IMR-90 (cell line): ENCODE measurements at regions not wholly inside any gene's neighbourhood (a gene's known extent, or its start where the extent isn't known, plus 50 kb on each side); places are given as distances from the start of the nearest gene placed in this dataset.

ENCODE experiments used
- ATAC-seq: fragments of 200-7000 bp; cut with Tn5 transposase; 2 replicates; pipeline ENCODE4 v1.9.1; 2020; ENCODE audit warnings: low read depth, mild to moderate bottlenecking, moderate library complexity
- BruUV-seq: library from RNA; stranded (reverse); fragments of 400-500 nt; replicated peaks from 2 replicates; lab custom pipeline; 2021; lab: Mats Ljungman, UMichigan
- CTCF ChIA-PET: fragments of 300-600 bp; formaldehyde crosslinking; extraction: SDS; loops from one replicate; lab custom pipeline; 2021; ENCODE audit warnings: antibody characterized with exemption; lab: Yijun Ruan, JAX
- POLR2A ChIA-PET: fragments of 300-600 bp; sonication (Branson Sonifier 250); formaldehyde crosslinking; loops from one replicate; lab custom pipeline; 2022; ENCODE audit warnings: antibody characterized with exemption; ENCODE audit not compliant: unreplicated experiment; lab: Charles Lee
- DNase-seq: peaks from one replicate; pipeline ENCODE4 v3.0.0; 2013
- H2AFZ ChIP-seq: replicated peaks from 2 replicates; pipeline ENCODE3; 2013; ENCODE audit warnings: low read length, mild to moderate bottlenecking; ENCODE audit not compliant: poor library complexity
- H2AK5ac ChIP-seq: 2 replicates; pipeline ENCODE4 v1.6.1; 2013; ENCODE audit warnings: low read depth, low read length, inconsistent platforms
- H2AK9ac ChIP-seq: replicated peaks from 2 replicates; pipeline ENCODE3; 2013; ENCODE audit warnings: mild to moderate bottlenecking, low read depth, low read length, moderate library complexity; ENCODE audit not compliant: poor library complexity
- H2BK120ac ChIP-seq: 2 replicates; pipeline ENCODE4 v1.6.1; 2013; ENCODE audit warnings: low read depth, low read length, inconsistent platforms
- H2BK15ac ChIP-seq: 3 replicates; pipeline ENCODE4 v1.6.1; 2013; ENCODE audit warnings: low read depth, low read length, inconsistent platforms
- H2BK20ac ChIP-seq: 2 replicates; pipeline ENCODE4 v1.6.1; 2013; ENCODE audit warnings: low read depth, mild to moderate bottlenecking, inconsistent platforms, low read length, moderate library complexity
- H2BK5ac ChIP-seq: 2 replicates; pipeline ENCODE4 v1.6.1; 2013; ENCODE audit warnings: mild to moderate bottlenecking, low read depth, low read length, inconsistent platforms; ENCODE audit not compliant: poor library complexity, severe bottlenecking
- H3K14ac ChIP-seq: replicated peaks from 2 replicates; pipeline ENCODE4 v1.6.1; 2013; ENCODE audit warnings: low read depth, low read length, inconsistent platforms
- H3K18ac ChIP-seq: 2 replicates; pipeline ENCODE4 v1.6.1; 2013; ENCODE audit warnings: low read depth, low read length, control low read depth
- H3K23ac ChIP-seq: 2 replicates; pipeline ENCODE4 v1.6.1; 2013; ENCODE audit warnings: low read depth, low read length, inconsistent platforms
- H3K27ac ChIP-seq: 2 replicates; pipeline ENCODE4 v1.5.1; 2013; ENCODE audit warnings: mild to moderate bottlenecking, control low read depth, low read length; ENCODE audit not compliant: insufficient read depth
- H3K27me3 ChIP-seq: 2 replicates; pipeline ENCODE4 v1.6.1; 2013; ENCODE audit warnings: low read length; ENCODE audit not compliant: control insufficient read depth, insufficient read depth
- H3K36me3 ChIP-seq: 2 replicates; pipeline ENCODE4 v1.6.1; 2013; ENCODE audit warnings: low read length, mixed read lengths; ENCODE audit not compliant: control insufficient read depth, insufficient read depth
- H3K4ac ChIP-seq: 2 replicates; pipeline ENCODE4 v1.6.1; 2013; ENCODE audit warnings: low read depth, low read length, inconsistent platforms
- H3K4me1 ChIP-seq: 2 replicates; pipeline ENCODE4 v1.6.1; 2013; ENCODE audit warnings: low read length, mixed read lengths; ENCODE audit not compliant: control insufficient read depth, insufficient read depth
- H3K4me2 ChIP-seq: 2 replicates; pipeline ENCODE4 v1.6.1; 2013; ENCODE audit warnings: low read depth, mild to moderate bottlenecking, control low read depth, low read length, moderate library complexity
- H3K4me3 ChIP-seq: 2 replicates; pipeline ENCODE4 v1.5.1; 2013; ENCODE audit warnings: low read depth, mild to moderate bottlenecking, control low read depth, low read length, moderate library complexity; ENCODE audit not compliant: insufficient read depth
- H3K56ac ChIP-seq: 2 replicates; pipeline ENCODE4 v1.6.1; 2013; ENCODE audit warnings: low read length, inconsistent platforms; ENCODE audit not compliant: insufficient read depth; ENCODE audit errors: extremely low read depth
- H3K79me1 ChIP-seq, 2 experiments: 2 replicates each; pipeline ENCODE4 v1.6.1; 2013; ENCODE audit warnings: low read length in 2 of 2, inconsistent platforms in 1 of 2, low read depth in 1 of 2
- H3K9ac ChIP-seq: 2 replicates; pipeline ENCODE4 v1.6.1; 2013; ENCODE audit warnings: low read depth, low read length, control low read depth
- H3K9me1 ChIP-seq: 2 replicates; pipeline ENCODE4 v1.6.1; 2013; ENCODE audit warnings: low read length, inconsistent platforms; ENCODE audit not compliant: insufficient read depth
- H3K9me3 ChIP-seq: 2 replicates; pipeline ENCODE4 v1.6.1; 2013; ENCODE audit warnings: low read length; ENCODE audit not compliant: control insufficient read depth, insufficient read depth
- H4K20me1 ChIP-seq: 2 replicates; pipeline ENCODE4 v1.6.1; 2013; ENCODE audit warnings: low read length, inconsistent platforms; ENCODE audit not compliant: insufficient read depth
- H4K5ac ChIP-seq: 2 replicates; pipeline ENCODE4 v1.6.1; 2013; ENCODE audit warnings: mild to moderate bottlenecking, low read depth, low read length, control low read depth
- H4K8ac ChIP-seq, 2 experiments: 2 replicates each; pipeline ENCODE4 v1.6.1; 2013; ENCODE audit warnings: low read depth in 2 of 2, low read length in 2 of 2, control low read depth in 1 of 2, inconsistent platforms in 1 of 2
- H4K91ac ChIP-seq: 2 replicates; pipeline ENCODE4 v1.6.1; 2013; ENCODE audit warnings: low read depth, low read length, inconsistent platforms; ENCODE audit not compliant: insufficient read depth
- BHLHE40 ChIP-seq: fragments of 150-350 bp; IDR thresholded peaks from 2 replicates; pipeline ENCODE4 v1.6.1; 2016; ENCODE audit warnings: mild to moderate bottlenecking, low read depth, low read length
- CEBPB ChIP-seq: IDR thresholded peaks from 2 replicates; pipeline ENCODE4 v1.6.1; 2012; ENCODE audit warnings: low read depth, low read length, improper control_type of control experiment
- CHD1 ChIP-seq: IDR thresholded peaks from 2 replicates; pipeline ENCODE4 v1.6.1; 2012; ENCODE audit warnings: low read depth, low read length, improper control_type of control experiment
- ELK1 ChIP-seq: fragments of 150-350 bp; IDR thresholded peaks from 2 replicates; pipeline ENCODE4 v1.6.1; 2016; ENCODE audit warnings: low read depth, mild to moderate bottlenecking, low read length, moderate library complexity, borderline replicate concordance
- MAFK ChIP-seq: IDR thresholded peaks from 2 replicates; pipeline ENCODE4 v1.6.1; 2012; ENCODE audit warnings: low read depth, low read length, improper control_type of control experiment
- MXI1 ChIP-seq: IDR thresholded peaks from 2 replicates; pipeline ENCODE4 v1.6.1; 2012; ENCODE audit warnings: low read depth, mild to moderate bottlenecking, low read length, moderate library complexity, borderline replicate concordance
- NFE2L2 ChIP-seq: fragments of 150-350 bp; IDR thresholded peaks from 2 replicates; pipeline ENCODE4 v1.6.1; 2016; ENCODE audit warnings: low read depth, mild to moderate bottlenecking, low read length
- POLR2A ChIP-seq: IDR thresholded peaks from 2 replicates; pipeline ENCODE4 v1.6.1; 2012; ENCODE audit warnings: mild to moderate bottlenecking, low read depth, low read length
- RAD21 ChIP-seq: IDR thresholded peaks from 2 replicates; pipeline ENCODE4 v1.6.1; 2012; ENCODE audit warnings: low read length, improper control_type of control experiment
- RCOR1 ChIP-seq: IDR thresholded peaks from 2 replicates; pipeline ENCODE4 v1.6.1; 2012; ENCODE audit warnings: mild to moderate bottlenecking, low read length, improper control_type of control experiment; ENCODE audit not compliant: insufficient replicate concordance
- SMC3 ChIP-seq: fragments of 150-350 bp; IDR thresholded peaks from 2 replicates; pipeline ENCODE4 v1.6.1; 2016; ENCODE audit warnings: low read depth, mild to moderate bottlenecking, antibody characterized with exemption, low read length, moderate library complexity
- dilution Hi-C: fragments of 300-500 bp; cut with HindIII; formaldehyde crosslinking; loops from one replicate; pipeline ENCODE4 v1.14.3; 2018; ENCODE audit warnings: low sequenced_read_pairs; ENCODE audit not compliant: unreplicated experiment
- in situ Hi-C: fragments of 300-500 bp; cut with MboI; formaldehyde crosslinking; loops from 3 replicates; pipeline ENCODE4 v1.14.3; 2019; ENCODE audit warnings: low sequenced_read_pairs, inconsistent platforms, mixed read lengths
- intact Hi-C: fragments of 100-400 bp; cut with micrococcal nuclease; formaldehyde crosslinking; loops from 2 replicates; pipeline ENCODE4 v1.10.0; 2022
- TF ChIP-seq, protein P1 (sequence below): fragments of 150-350 bp; IDR thresholded peaks from 2 replicates; pipeline ENCODE4 v1.6.1; 2017; ENCODE audit warnings: mild to moderate bottlenecking, antibody characterized with exemption, low read length, low read depth
- TF ChIP-seq, protein P2 (sequence below): conservative IDR thresholded peaks from 2 replicates; pipeline ENCODE4 v1.5.1; 2012; ENCODE audit warnings: mild to moderate bottlenecking, low read depth, low read length, improper control_type of control experiment

- dilution Hi-C loops, result no loop called here
- CTCF ChIA-PET, result no interaction called here
These were observed 188.2 kb upstream of the ANKFN1 start for GRCh38 chr17:55965051-55965450.

More at GRCh38 chr17:55965051-55965450, 188.2 kb upstream of the ANKFN1 start:
- H3K79me1 ChIP-seq, result no peaks in the 10 kb centered on the region
- DNase-seq (no peak), ATAC-seq (no peak)
- H2BK15ac ChIP-seq, result no peak overlapping the region
- H3K18ac ChIP-seq, result no peak overlapping the region
- in situ Hi-C loops (no loop called here), intact Hi-C loops (no loop called here)
- peaks cover 1% of the 10 kb centered on the region; the same call in 1 of the 2 replicates for H3K9me3 ChIP-seq
- H3K9ac ChIP-seq, result no peak overlapping the region
- H4K8ac ChIP-seq, result no peak overlapping the region
- no peak overlapping the region for H4K5ac ChIP-seq
- no peaks in the 10 kb centered on the region for H3K4me1 ChIP-seq
- POLR2A ChIA-PET, result no interaction called here
- H4K20me1 ChIP-seq, result no peaks in the 10 kb centered on the region
- H2BK120ac ChIP-seq, result no peak overlapping the region
- H3K27ac ChIP-seq, result no peak overlapping the region
- no peaks in the 10 kb centered on the region for H3K36me3 ChIP-seq
- no peak overlapping the region for H3K4me3 ChIP-seq
- H3K4me2 ChIP-seq, result no peak overlapping the region
- no peak overlapping the region for H3K4ac ChIP-seq
- no peak overlapping the region for H2AK5ac ChIP-seq
- no TSS peak for BruUV-seq
- no peak overlapping the region for H2AK9ac ChIP-seq
- H2BK5ac ChIP-seq, result no peak overlapping the region
- no peak overlapping the region for H3K23ac ChIP-seq
- H3K9me1 ChIP-seq, result no peaks in the 10 kb centered on the region
- no peaks in the 10 kb centered on the region for H3K27me3 ChIP-seq
- TF ChIP-seq BHLHE40 (no peak), MXI1 (no peak), CHD1 (no peak), RAD21 (no peak), RCOR1 (no peak), ELK1 (no peak), MAFK (no peak), NFE2L2 (no peak), POLR2A (no peak), SMC3 (no peak), CEBPB (no peak)
- TF ChIP-seq, protein P1, sequence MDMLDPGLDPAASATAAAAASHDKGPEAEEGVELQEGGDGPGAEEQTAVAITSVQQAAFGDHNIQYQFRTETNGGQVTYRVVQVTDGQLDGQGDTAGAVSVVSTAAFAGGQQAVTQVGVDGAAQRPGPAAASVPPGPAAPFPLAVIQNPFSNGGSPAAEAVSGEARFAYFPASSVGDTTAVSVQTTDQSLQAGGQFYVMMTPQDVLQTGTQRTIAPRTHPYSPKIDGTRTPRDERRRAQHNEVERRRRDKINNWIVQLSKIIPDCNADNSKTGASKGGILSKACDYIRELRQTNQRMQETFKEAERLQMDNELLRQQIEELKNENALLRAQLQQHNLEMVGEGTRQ, result no peak
- TF ChIP-seq, protein P2, sequence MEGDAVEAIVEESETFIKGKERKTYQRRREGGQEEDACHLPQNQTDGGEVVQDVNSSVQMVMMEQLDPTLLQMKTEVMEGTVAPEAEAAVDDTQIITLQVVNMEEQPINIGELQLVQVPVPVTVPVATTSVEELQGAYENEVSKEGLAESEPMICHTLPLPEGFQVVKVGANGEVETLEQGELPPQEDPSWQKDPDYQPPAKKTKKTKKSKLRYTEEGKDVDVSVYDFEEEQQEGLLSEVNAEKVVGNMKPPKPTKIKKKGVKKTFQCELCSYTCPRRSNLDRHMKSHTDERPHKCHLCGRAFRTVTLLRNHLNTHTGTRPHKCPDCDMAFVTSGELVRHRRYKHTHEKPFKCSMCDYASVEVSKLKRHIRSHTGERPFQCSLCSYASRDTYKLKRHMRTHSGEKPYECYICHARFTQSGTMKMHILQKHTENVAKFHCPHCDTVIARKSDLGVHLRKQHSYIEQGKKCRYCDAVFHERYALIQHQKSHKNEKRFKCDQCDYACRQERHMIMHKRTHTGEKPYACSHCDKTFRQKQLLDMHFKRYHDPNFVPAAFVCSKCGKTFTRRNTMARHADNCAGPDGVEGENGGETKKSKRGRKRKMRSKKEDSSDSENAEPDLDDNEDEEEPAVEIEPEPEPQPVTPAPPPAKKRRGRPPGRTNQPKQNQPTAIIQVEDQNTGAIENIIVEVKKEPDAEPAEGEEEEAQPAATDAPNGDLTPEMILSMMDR, result no peak
- H4K91ac ChIP-seq, result no peak overlapping the region
- H3K14ac ChIP-seq, result no peak overlapping the region
- H2AFZ ChIP-seq, result no peak overlapping the region
- no peak overlapping the region for H2BK20ac ChIP-seq
- no peak overlapping the region for H3K56ac ChIP-seq
